ENCODE measurements at regions not wholly inside any gene's neighbourhood (a gene's known extent, or its start where the extent isn't known, plus 50 kb on each side); places are given as distances from the start of the nearest gene placed in this dataset.
"Not testable (repeated sequence)": the region's sequence is repeated elsewhere in the genome, so short reads cannot be mapped to it uniquely, and the experiment has no call there.

DNA sequence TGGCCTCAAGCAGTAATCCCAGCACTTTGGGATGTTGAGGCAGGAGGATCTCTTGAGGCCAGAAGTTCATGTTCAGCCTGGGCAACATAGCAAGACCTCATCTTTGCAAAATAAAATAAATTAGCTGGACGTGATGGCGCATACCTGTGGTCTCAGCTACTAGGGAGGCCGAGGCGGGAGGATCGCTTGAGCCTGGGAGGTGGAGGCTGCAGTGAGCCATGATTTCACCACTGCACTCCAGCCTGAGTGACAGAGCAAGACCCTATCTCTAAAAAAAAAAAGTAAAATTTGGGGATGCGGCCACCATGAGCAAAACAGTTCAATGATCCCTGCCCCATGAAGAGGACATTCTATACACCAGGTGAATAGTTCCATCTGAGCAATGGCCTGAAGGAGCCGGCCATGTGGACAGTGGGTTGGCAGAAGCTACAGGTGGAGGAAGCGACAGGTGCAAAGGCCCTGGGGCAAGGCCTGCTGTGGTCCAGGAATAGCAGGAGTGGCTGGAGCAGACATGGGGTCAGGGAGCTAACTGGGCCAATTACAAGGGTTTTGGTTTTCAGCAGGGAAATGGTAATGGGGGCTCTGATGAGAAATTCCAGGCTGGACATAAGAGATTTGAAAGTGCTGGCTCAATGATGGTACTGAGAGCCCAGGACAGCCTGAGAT is 94.2 kb downstream of the CRLF3 start:
- TF ChIP-seq POLR2AphosphoS5 (IDR thresholded peaks at IDR 0.05; ENCODE audit: low read length); MAX (IDR thresholded peaks at IDR 0.05; ENCODE audit: low read depth, low read length); POLR2A (IDR thresholded peaks at IDR 0.05; ENCODE audit: low read depth, low read length): not testable (repeated sequence)
- TF ChIP-seq, protein P1, sequence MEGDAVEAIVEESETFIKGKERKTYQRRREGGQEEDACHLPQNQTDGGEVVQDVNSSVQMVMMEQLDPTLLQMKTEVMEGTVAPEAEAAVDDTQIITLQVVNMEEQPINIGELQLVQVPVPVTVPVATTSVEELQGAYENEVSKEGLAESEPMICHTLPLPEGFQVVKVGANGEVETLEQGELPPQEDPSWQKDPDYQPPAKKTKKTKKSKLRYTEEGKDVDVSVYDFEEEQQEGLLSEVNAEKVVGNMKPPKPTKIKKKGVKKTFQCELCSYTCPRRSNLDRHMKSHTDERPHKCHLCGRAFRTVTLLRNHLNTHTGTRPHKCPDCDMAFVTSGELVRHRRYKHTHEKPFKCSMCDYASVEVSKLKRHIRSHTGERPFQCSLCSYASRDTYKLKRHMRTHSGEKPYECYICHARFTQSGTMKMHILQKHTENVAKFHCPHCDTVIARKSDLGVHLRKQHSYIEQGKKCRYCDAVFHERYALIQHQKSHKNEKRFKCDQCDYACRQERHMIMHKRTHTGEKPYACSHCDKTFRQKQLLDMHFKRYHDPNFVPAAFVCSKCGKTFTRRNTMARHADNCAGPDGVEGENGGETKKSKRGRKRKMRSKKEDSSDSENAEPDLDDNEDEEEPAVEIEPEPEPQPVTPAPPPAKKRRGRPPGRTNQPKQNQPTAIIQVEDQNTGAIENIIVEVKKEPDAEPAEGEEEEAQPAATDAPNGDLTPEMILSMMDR (IDR thresholded peaks at IDR 0.05 in 2 of 3, conservative IDR thresholded peaks at IDR 0.05 in 1 of 3; ENCODE audit: control insufficient read depth in 2 of 3, extremely low read depth in 1 of 3, insufficient read depth in 1 of 3, low read depth in 3 of 3, low read length in 3 of 3): not testable (repeated sequence)

Data from GM12878 (cell line).